GM13977 (cell line): ENCODE measurements at regions not wholly inside any gene's neighbourhood (a gene's known extent, or its start where the extent isn't known, plus 50 kb on each side); places are given as distances from the start of the nearest gene placed in this dataset.

Experiments
- DNase-seq: peaks from one replicate; pipeline ENCODE4 v3.0.0; 2012; ENCODE audit warnings: low spot score
- CTCF ChIP-seq: IDR thresholded peaks from 2 replicates; pipeline ENCODE4 v1.5.1; 2012; ENCODE audit warnings: mild to moderate bottlenecking, control low read depth; ENCODE audit not compliant: insufficient read depth; ENCODE audit errors: extremely low read depth, missing control alignments
- in situ Hi-C: fragments of 300-500 bp; cut with MboI; formaldehyde crosslinking; loops from one replicate; pipeline ENCODE4 v1.12.0; 2022; ENCODE audit warnings: low sequenced_read_pairs, low pct_unique_long_range_greater_than_20kb, mixed read lengths, inconsistent platforms; ENCODE audit not compliant: unreplicated experiment

DNA sequence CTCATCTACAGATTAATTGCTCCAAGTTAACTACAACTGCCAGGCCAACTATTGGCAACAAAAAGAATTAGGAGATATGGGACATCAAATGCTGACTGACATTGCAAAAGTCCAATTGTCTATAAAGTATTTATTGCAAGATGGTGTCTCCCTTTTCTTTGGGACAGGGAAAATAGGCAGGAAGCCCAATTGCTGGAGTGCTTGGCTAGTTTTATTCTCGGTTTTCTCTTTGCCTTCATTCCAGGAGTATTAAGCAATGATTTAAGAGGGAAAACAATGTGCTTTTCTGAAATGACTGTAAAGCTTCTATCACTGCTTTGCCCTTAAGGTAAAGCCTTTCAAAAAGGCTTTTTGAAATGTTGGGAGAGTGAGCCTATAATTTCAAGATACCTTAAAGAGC is 62.8 kb upstream of the DIAPH2 start:
- TF ChIP-seq CTCF: no peak
- DNase-seq: no peak
- in situ Hi-C loops: no loop called here
